ENCODE measurements at regions not wholly inside any gene's neighbourhood (a gene's known extent, or its start where the extent isn't known, plus 50 kb on each side); places are given as distances from the start of the nearest gene placed in this dataset.
"Not testable (repeated sequence)": the region's sequence is repeated elsewhere in the genome, so short reads cannot be mapped to it uniquely, and the experiment has no call there.

- Histone ChIP-seq H2AFZ (no peak overlapping the region; the same call in 1 of the 2 replicates), H3K36me3 (ENCODE audit: insufficient read depth) (no peaks in the 10 kb centered on the region), H3K4me2 (no peak overlapping the region), H3K27ac (ENCODE audit: low read depth) (no peak overlapping the region), H3K4me3 (no peak overlapping the region), H3F3A (replicated peaks; ENCODE audit: low read depth) (no peaks in the 10 kb centered on the region), H3K9me2 (ENCODE audit: insufficient read depth) (peaks cover 8% of the 10 kb centered on the region; the same call in 1 of the 2 replicates), H3K79me2 (replicated peaks; ENCODE audit: insufficient read depth) (no peaks in the 10 kb centered on the region), H3K27me3 (ENCODE audit: insufficient read depth) (no peaks in the 10 kb centered on the region), H3K4me1 (ENCODE audit: insufficient read depth) (no peaks in the 10 kb centered on the region), H4K20me1 (replicated peaks; ENCODE audit: insufficient read depth) (no peaks in the 10 kb centered on the region)
- H3K27ac Mint-ChIP-seq = no peak overlapping the region
- H3K27me3 Mint-ChIP-seq (ENCODE audit: insufficient read depth, low read depth, poor library complexity) = peaks cover 4% of the 10 kb centered on the region
- no peak overlapping the region for H3K4me3 Mint-ChIP-seq
- DNase-seq (ENCODE audit: low spot score) = no peak
- peaks cover 16% of the 10 kb centered on the region for H3K9me3 Mint-ChIP-seq
- peaks cover 15% of the 10 kb centered on the region for H3K36me3 Mint-ChIP-seq (ENCODE audit: low read depth)
- H3K4me1 Mint-ChIP-seq = no peaks in the 10 kb centered on the region
- TF ChIP-seq EZH2 (IDR thresholded peaks at IDR 0.05; ENCODE audit: low read depth, unreplicated experiment) = no peak
- TF ChIP-seq JUNB (IDR thresholded peaks at IDR 0.05; ENCODE audit: unreplicated experiment) = no peak
- TF ChIP-seq ZNF114 (CRISPR knock-in tag; IDR thresholded peaks at IDR 0.05) = no peak
- TF ChIP-seq ZNF331 (CRISPR knock-in tag; IDR thresholded peaks at IDR 0.05; ENCODE audit: low read depth) = no peak
- TF ChIP-seq NANOG (IDR thresholded peaks at IDR 0.05; ENCODE audit: borderline replicate concordance) = no peak
- TF ChIP-seq EZH2phosphoT487 (IDR thresholded peaks at IDR 0.05; ENCODE audit: unreplicated experiment) = no peak
- ATAC-seq = no peak
Observed at GRCh38 chr1:209123601-209124000, 459.9 kb upstream of the CAMK1G start.

DNA sequence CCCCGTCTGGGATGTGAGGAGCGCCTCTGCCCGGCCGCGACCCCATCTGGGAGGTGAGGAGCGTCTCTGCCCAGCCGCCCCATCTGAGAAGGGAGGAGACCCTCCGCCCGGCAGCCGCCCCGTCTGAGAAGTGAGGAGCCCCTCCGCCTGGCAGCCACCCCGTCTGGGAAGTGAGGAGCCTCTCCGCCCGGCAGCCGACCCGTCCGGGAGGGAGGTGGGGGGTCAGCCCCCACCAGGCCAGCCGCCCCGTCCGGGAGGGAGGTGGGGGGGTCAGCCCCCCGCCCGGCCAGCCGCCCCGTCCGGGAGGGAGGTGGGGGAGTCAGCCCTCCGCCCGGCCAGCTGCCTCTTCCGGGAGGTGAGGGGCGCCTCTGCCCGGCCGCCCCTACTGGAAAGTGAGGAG, 454.4 kb upstream of the CAMK1G start:
- not testable (repeated sequence) for H3K36me3 ChIP-seq (ENCODE audit: insufficient read depth); H3K4me3 Mint-ChIP-seq; H3K27ac Mint-ChIP-seq; H4K20me1 ChIP-seq (replicated peaks; ENCODE audit: insufficient read depth); H3F3A ChIP-seq (replicated peaks; ENCODE audit: low read depth); DNase-seq (ENCODE audit: low spot score); H2AFZ ChIP-seq; H3K4me2 ChIP-seq; ATAC-seq; H3K27ac ChIP-seq (ENCODE audit: low read depth); H3K79me2 ChIP-seq (replicated peaks; ENCODE audit: insufficient read depth); H3K9me2 ChIP-seq (ENCODE audit: insufficient read depth); H3K27me3 ChIP-seq (ENCODE audit: insufficient read depth); H3K4me3 ChIP-seq
- peaks cover 13% of the 10 kb centered on the region for H3K27me3 Mint-ChIP-seq (ENCODE audit: insufficient read depth, low read depth, poor library complexity)
- peaks cover 39% of the 10 kb centered on the region for H3K9me3 Mint-ChIP-seq
- H3K4me1 ChIP-seq (ENCODE audit: insufficient read depth) = peaks cover 11% of the 10 kb centered on the region
- H3K36me3 Mint-ChIP-seq (ENCODE audit: low read depth) = peaks cover 35% of the 10 kb centered on the region
- peaks cover 15% of the 10 kb centered on the region for H3K4me1 Mint-ChIP-seq

DNA sequence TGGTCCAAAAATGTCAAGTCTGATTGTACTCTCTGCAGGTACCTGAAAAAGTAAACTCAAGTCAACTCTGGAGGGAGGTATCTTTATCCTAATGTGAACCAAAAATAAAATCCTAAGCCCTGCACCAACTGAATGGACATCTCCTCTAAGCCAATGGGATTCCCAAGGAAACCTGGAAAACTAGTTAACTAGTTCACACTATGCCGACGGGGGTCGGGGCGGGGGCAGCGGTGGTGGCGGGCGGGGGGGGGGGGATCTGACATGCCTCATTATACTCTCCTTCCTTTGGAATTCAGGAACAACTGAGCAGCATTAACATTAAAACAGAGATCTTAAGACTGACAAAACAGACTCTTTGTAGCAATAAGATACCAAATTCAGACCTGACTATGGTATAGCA, 452.6 kb upstream of the CAMK1G start:
- peaks cover 11% of the 10 kb centered on the region for H3K4me1 ChIP-seq (ENCODE audit: insufficient read depth)
- H3K27ac ChIP-seq (ENCODE audit: low read depth) = no peak overlapping the region
- H3K36me3 Mint-ChIP-seq (ENCODE audit: low read depth) = peaks cover 35% of the 10 kb centered on the region
- no peaks in the 10 kb centered on the region; the same call in 1 of the 2 replicates for H3K36me3 ChIP-seq (ENCODE audit: insufficient read depth)
- ATAC-seq (no peak; the same call in 2 of the 3 replicates), DNase-seq (ENCODE audit: low spot score) (peak; percentile 40)
- H3K4me1 Mint-ChIP-seq = peaks cover 16% of the 10 kb centered on the region
- no peak overlapping the region for H2AFZ ChIP-seq
- H3K79me2 ChIP-seq (replicated peaks; ENCODE audit: insufficient read depth) = no peaks in the 10 kb centered on the region
- H3K4me3 ChIP-seq = no peak overlapping the region
- H3K27me3 Mint-ChIP-seq (ENCODE audit: insufficient read depth, low read depth, poor library complexity) = peaks cover 13% of the 10 kb centered on the region
- 0 out of 2 replicates have a peak, but pooled peaks cover 4% of the 10 kb centered on the region for H3K9me2 ChIP-seq (ENCODE audit: insufficient read depth)
- peaks cover 39% of the 10 kb centered on the region for H3K9me3 Mint-ChIP-seq
- H3K27ac Mint-ChIP-seq = no peak overlapping the region
- no peaks in the 10 kb centered on the region for H3F3A ChIP-seq (replicated peaks; ENCODE audit: low read depth)
- H3K4me3 Mint-ChIP-seq = no peak overlapping the region
- TF ChIP-seq, protein P1, sequence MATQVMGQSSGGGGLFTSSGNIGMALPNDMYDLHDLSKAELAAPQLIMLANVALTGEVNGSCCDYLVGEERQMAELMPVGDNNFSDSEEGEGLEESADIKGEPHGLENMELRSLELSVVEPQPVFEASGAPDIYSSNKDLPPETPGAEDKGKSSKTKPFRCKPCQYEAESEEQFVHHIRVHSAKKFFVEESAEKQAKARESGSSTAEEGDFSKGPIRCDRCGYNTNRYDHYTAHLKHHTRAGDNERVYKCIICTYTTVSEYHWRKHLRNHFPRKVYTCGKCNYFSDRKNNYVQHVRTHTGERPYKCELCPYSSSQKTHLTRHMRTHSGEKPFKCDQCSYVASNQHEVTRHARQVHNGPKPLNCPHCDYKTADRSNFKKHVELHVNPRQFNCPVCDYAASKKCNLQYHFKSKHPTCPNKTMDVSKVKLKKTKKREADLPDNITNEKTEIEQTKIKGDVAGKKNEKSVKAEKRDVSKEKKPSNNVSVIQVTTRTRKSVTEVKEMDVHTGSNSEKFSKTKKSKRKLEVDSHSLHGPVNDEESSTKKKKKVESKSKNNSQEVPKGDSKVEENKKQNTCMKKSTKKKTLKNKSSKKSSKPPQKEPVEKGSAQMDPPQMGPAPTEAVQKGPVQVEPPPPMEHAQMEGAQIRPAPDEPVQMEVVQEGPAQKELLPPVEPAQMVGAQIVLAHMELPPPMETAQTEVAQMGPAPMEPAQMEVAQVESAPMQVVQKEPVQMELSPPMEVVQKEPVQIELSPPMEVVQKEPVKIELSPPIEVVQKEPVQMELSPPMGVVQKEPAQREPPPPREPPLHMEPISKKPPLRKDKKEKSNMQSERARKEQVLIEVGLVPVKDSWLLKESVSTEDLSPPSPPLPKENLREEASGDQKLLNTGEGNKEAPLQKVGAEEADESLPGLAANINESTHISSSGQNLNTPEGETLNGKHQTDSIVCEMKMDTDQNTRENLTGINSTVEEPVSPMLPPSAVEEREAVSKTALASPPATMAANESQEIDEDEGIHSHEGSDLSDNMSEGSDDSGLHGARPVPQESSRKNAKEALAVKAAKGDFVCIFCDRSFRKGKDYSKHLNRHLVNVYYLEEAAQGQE (IDR thresholded peaks at IDR 0.05; ENCODE audit: unreplicated experiment) = no peak
- TF ChIP-seq NANOG (IDR thresholded peaks at IDR 0.05; ENCODE audit: borderline replicate concordance) (no peak), ZNF331 (CRISPR knock-in tag; IDR thresholded peaks at IDR 0.05; ENCODE audit: low read depth) (no peak), EZH2phosphoT487 (IDR thresholded peaks at IDR 0.05; ENCODE audit: unreplicated experiment) (no peak), ZNF114 (CRISPR knock-in tag; IDR thresholded peaks at IDR 0.05) (no peak), CREB1 (CRISPR knock-in tag; IDR thresholded peaks at IDR 0.05; ENCODE audit: low read depth) (no peak), JUNB (IDR thresholded peaks at IDR 0.05; ENCODE audit: unreplicated experiment) (no peak), POLR2AphosphoS5 (IDR thresholded peaks at IDR 0.05; ENCODE audit: low read depth) (no peak), STAT1 (IDR thresholded peaks at IDR 0.05; ENCODE audit: unreplicated experiment) (no peak), EZH2 (IDR thresholded peaks at IDR 0.05; ENCODE audit: low read depth, unreplicated experiment) (no peak)
- TF ChIP-seq, protein P2, sequence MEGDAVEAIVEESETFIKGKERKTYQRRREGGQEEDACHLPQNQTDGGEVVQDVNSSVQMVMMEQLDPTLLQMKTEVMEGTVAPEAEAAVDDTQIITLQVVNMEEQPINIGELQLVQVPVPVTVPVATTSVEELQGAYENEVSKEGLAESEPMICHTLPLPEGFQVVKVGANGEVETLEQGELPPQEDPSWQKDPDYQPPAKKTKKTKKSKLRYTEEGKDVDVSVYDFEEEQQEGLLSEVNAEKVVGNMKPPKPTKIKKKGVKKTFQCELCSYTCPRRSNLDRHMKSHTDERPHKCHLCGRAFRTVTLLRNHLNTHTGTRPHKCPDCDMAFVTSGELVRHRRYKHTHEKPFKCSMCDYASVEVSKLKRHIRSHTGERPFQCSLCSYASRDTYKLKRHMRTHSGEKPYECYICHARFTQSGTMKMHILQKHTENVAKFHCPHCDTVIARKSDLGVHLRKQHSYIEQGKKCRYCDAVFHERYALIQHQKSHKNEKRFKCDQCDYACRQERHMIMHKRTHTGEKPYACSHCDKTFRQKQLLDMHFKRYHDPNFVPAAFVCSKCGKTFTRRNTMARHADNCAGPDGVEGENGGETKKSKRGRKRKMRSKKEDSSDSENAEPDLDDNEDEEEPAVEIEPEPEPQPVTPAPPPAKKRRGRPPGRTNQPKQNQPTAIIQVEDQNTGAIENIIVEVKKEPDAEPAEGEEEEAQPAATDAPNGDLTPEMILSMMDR (conservative IDR thresholded peaks at IDR 0.05; ENCODE audit: low read depth in 2 of 2) = no peak
- TF ChIP-seq, protein P3, sequence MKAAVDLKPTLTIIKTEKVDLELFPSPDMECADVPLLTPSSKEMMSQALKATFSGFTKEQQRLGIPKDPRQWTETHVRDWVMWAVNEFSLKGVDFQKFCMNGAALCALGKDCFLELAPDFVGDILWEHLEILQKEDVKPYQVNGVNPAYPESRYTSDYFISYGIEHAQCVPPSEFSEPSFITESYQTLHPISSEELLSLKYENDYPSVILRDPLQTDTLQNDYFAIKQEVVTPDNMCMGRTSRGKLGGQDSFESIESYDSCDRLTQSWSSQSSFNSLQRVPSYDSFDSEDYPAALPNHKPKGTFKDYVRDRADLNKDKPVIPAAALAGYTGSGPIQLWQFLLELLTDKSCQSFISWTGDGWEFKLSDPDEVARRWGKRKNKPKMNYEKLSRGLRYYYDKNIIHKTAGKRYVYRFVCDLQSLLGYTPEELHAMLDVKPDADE (IDR thresholded peaks at IDR 0.05) = no peak
- H3K4me2 ChIP-seq = peak overlapping the region; percentile 1; the same call in 1 of the 2 replicates
- H3K27me3 ChIP-seq (ENCODE audit: insufficient read depth) = no peaks in the 10 kb centered on the region
- no peaks in the 10 kb centered on the region for H4K20me1 ChIP-seq (replicated peaks; ENCODE audit: insufficient read depth)

Data from GM23338 (cell line).